Activated CD4-positive, alpha-beta T cell treated with anti-CD3 and anti-CD28 coated beads for 36 hours (primary cell): ENCODE measurements at regions not wholly inside any gene's neighbourhood (a gene's known extent, or its start where the extent isn't known, plus 50 kb on each side); places are given as distances from the start of the nearest gene placed in this dataset.

ENCODE experiments used
- ATAC-seq: fragments of 200-7000 bp; cut with Tn5 transposase; one replicate; pipeline ENCODE4 v1.10.0; 2021; ENCODE audit warnings: mild to moderate bottlenecking, moderate library complexity
- CTCF ChIA-PET: fragments of 350-600 bp; sonication (Branson Sonifier 250); formaldehyde crosslinking; loops from one replicate; lab custom pipeline; 2021; ENCODE audit warnings: antibody characterized with exemption; lab: Charles Lee
- POLR2A ChIA-PET: fragments of 350-600 bp; sonication (Branson Sonifier 250); formaldehyde crosslinking; loops from one replicate; lab custom pipeline; 2021; ENCODE audit warnings: antibody characterized with exemption, inconsistent platforms; lab: Charles Lee
- DNase-seq: peaks from one replicate; pipeline ENCODE4 v3.0.0-alpha.2; 2020
- H3K27ac Mint-ChIP-seq: one replicate; pipeline ENCODE4 v1.8.0; 2021; ENCODE audit warnings: mixed read lengths
- H3K27me3 Mint-ChIP-seq: one replicate; pipeline ENCODE4 v1.8.0; 2021; ENCODE audit warnings: mixed read lengths
- H3K36me3 Mint-ChIP-seq: one replicate; pipeline ENCODE4 v1.8.0; 2021; ENCODE audit warnings: low read depth, mixed read lengths
- H3K4me1 Mint-ChIP-seq: one replicate; pipeline ENCODE4 v1.8.0; 2021; ENCODE audit warnings: mixed read lengths
- H3K4me3 Mint-ChIP-seq: one replicate; pipeline ENCODE4 v1.8.0; 2021; ENCODE audit warnings: mild to moderate bottlenecking, moderate library complexity, mixed read lengths
- H3K9me3 Mint-ChIP-seq: one replicate; pipeline ENCODE4 v1.8.0; 2021; ENCODE audit warnings: low read depth, mixed read lengths
- intact Hi-C, 2 experiments: fragments of 100-400 bp; cut with DNase I in 1 of 2; cut with micrococcal nuclease in 1 of 2; formaldehyde crosslinking; loops; one replicate each; pipeline versions ENCODE4 v1.14.2 to v1.15.1; 2022 to 2024; cut with DNase I, micrococcal nuclease

- H3K27ac Mint-ChIP-seq: no peak overlapping the region
- POLR2A ChIA-PET: no interaction called here
- ATAC-seq (no peak), DNase-seq (no peak)
- H3K4me1 Mint-ChIP-seq: no peaks in the 10 kb centered on the region
- no peaks in the 10 kb centered on the region for H3K9me3 Mint-ChIP-seq
- H3K36me3 Mint-ChIP-seq: no peaks in the 10 kb centered on the region
- CTCF ChIA-PET: no interaction called here
- no peak overlapping the region for H3K4me3 Mint-ChIP-seq
- intact Hi-C loops: no loop called here
- H3K27me3 Mint-ChIP-seq: no peaks in the 10 kb centered on the region
Observed at GRCh38 chr4:84179409-84179808, 319.7 kb downstream of the NKX6-1 start.

- Mint-ChIP-seq H3K36me3 (no peaks in the 10 kb centered on the region), H3K27me3 (no peaks in the 10 kb centered on the region), H3K4me3 (no peak overlapping the region), H3K27ac (no peak overlapping the region), H3K9me3 (no peaks in the 10 kb centered on the region), H3K4me1 (no peaks in the 10 kb centered on the region)
- CTCF ChIA-PET: no interaction called here
- POLR2A ChIA-PET: no interaction called here
- DNase-seq: no peak
- intact Hi-C loops: no loop called here
- ATAC-seq: no peak
Observed at GRCh38 chr4:84177831-84178542, 321.1 kb downstream of the NKX6-1 start.

GRCh38 chr4:84176016-84176415, 323.1 kb downstream of the NKX6-1 start:
- H3K27me3 Mint-ChIP-seq: no peaks in the 10 kb centered on the region
- H3K4me3 Mint-ChIP-seq: no peak overlapping the region
- ATAC-seq: no peak
- H3K27ac Mint-ChIP-seq: no peak overlapping the region
- ChIA-PET CTCF (no interaction called here), POLR2A (no interaction called here)
- intact Hi-C loops: no loop called here
- DNase-seq: no peak
- H3K4me1 Mint-ChIP-seq: no peaks in the 10 kb centered on the region
- H3K36me3 Mint-ChIP-seq: no peaks in the 10 kb centered on the region
- no peaks in the 10 kb centered on the region for H3K9me3 Mint-ChIP-seq

GRCh38 chr4:84171871-84172270, 327.2 kb downstream of the NKX6-1 start:
- Mint-ChIP-seq H3K4me3 (no peak overlapping the region), H3K9me3 (no peaks in the 10 kb centered on the region), H3K27me3 (peaks cover 3% of the 10 kb centered on the region), H3K36me3 (no peaks in the 10 kb centered on the region), H3K27ac (no peak overlapping the region), H3K4me1 (no peaks in the 10 kb centered on the region)
- intact Hi-C loops: no loop called here
- ChIA-PET POLR2A (no interaction called here), CTCF (no interaction called here)
- DNase-seq: no peak
- ATAC-seq: no peak

GRCh38 chr4:84167564-84167963, 331.5 kb downstream of the NKX6-1 start:
- H3K4me3 Mint-ChIP-seq: no peak overlapping the region
- ChIA-PET POLR2A (no interaction called here), CTCF (no interaction called here)
- H3K27me3 Mint-ChIP-seq: peaks cover 4% of the 10 kb centered on the region
- intact Hi-C loops: no loop called here
- ATAC-seq: no peak
- H3K27ac Mint-ChIP-seq: no peak overlapping the region
- no peaks in the 10 kb centered on the region for H3K9me3 Mint-ChIP-seq
- H3K4me1 Mint-ChIP-seq: no peaks in the 10 kb centered on the region
- H3K36me3 Mint-ChIP-seq: no peaks in the 10 kb centered on the region
- no peak for DNase-seq

GRCh38 chr4:84167093-84167492, 332.0 kb downstream of the NKX6-1 start:
- ChIA-PET POLR2A (no interaction called here), CTCF (no interaction called here)
- Mint-ChIP-seq H3K27me3 (peaks cover 5% of the 10 kb centered on the region), H3K27ac (no peak overlapping the region), H3K4me1 (no peaks in the 10 kb centered on the region), H3K4me3 (no peak overlapping the region), H3K36me3 (no peaks in the 10 kb centered on the region), H3K9me3 (no peaks in the 10 kb centered on the region)
- intact Hi-C loops: no loop called here
- ATAC-seq (no peak), DNase-seq (no peak)

- ATAC-seq: no peak
- CTCF ChIA-PET: no interaction called here
- intact Hi-C loops: no loop called here
Observed at GRCh38 chr4:84166486-84166885, 332.6 kb downstream of the NKX6-1 start.

GRCh38 chr4:84164201-84164600, 334.9 kb downstream of the NKX6-1 start:
- POLR2A ChIA-PET: no interaction called here
- peaks cover 6% of the 10 kb centered on the region for H3K27me3 Mint-ChIP-seq
- H3K36me3 Mint-ChIP-seq: no peaks in the 10 kb centered on the region
- no peak overlapping the region for H3K4me3 Mint-ChIP-seq
- CTCF ChIA-PET: no interaction called here
- no peak overlapping the region for H3K27ac Mint-ChIP-seq
- no peaks in the 10 kb centered on the region for H3K9me3 Mint-ChIP-seq
- H3K4me1 Mint-ChIP-seq: no peaks in the 10 kb centered on the region
- DNase-seq (no peak), ATAC-seq (no peak)
- intact Hi-C loops: no loop called here

More at GRCh38 chr4:84166486-84166885, 332.6 kb downstream of the NKX6-1 start:
- POLR2A ChIA-PET: no interaction called here
- no peak for DNase-seq
- Mint-ChIP-seq H3K9me3 (no peaks in the 10 kb centered on the region), H3K4me1 (no peaks in the 10 kb centered on the region), H3K27ac (no peak overlapping the region), H3K4me3 (no peak overlapping the region), H3K27me3 (peaks cover 5% of the 10 kb centered on the region), H3K36me3 (no peaks in the 10 kb centered on the region)

- ATAC-seq (no peak), DNase-seq (peak; percentile 4)
- no peaks in the 10 kb centered on the region for H3K9me3 Mint-ChIP-seq
- intact Hi-C loops: no loop called here
- ChIA-PET POLR2A (no interaction called here), CTCF (no interaction called here)
- H3K4me1 Mint-ChIP-seq: no peaks in the 10 kb centered on the region
- peaks cover 7% of the 10 kb centered on the region for H3K27me3 Mint-ChIP-seq
- H3K27ac Mint-ChIP-seq: no peak overlapping the region
- H3K36me3 Mint-ChIP-seq: no peaks in the 10 kb centered on the region
- H3K4me3 Mint-ChIP-seq: no peak overlapping the region
Observed at GRCh38 chr4:84159762-84160161, 339.3 kb downstream of the NKX6-1 start.

GRCh38 chr4:84158670-84159069, 340.4 kb downstream of the NKX6-1 start:
- Mint-ChIP-seq H3K27ac (no peak overlapping the region), H3K36me3 (no peaks in the 10 kb centered on the region), H3K4me1 (no peaks in the 10 kb centered on the region), H3K9me3 (no peaks in the 10 kb centered on the region), H3K4me3 (no peak overlapping the region), H3K27me3 (peaks cover 7% of the 10 kb centered on the region)
- ChIA-PET POLR2A (interaction anchor here (0.7 kb wide), 1 partner anchor 20 kb away, joined by 3 read pairs; no protein-coding TSS in a partner anchor), CTCF (no interaction called here)
- DNase-seq (no peak), ATAC-seq (no peak)
- intact Hi-C loops: no loop called here

- POLR2A ChIA-PET: no interaction called here
- Mint-ChIP-seq H3K27ac (no peak overlapping the region), H3K4me3 (no peak overlapping the region), H3K36me3 (no peaks in the 10 kb centered on the region), H3K9me3 (no peaks in the 10 kb centered on the region), H3K27me3 (no peaks in the 10 kb centered on the region), H3K4me1 (peaks cover 2% of the 10 kb centered on the region)
- ATAC-seq: no peak
- intact Hi-C loops: no loop called here
- no peak for DNase-seq
- CTCF ChIA-PET: no interaction called here
Observed at GRCh38 chr4:84151574-84151973, 347.5 kb downstream of the NKX6-1 start.

- Mint-ChIP-seq H3K27me3 (no peaks in the 10 kb centered on the region), H3K9me3 (no peaks in the 10 kb centered on the region), H3K4me3 (no peak overlapping the region), H3K27ac (no peak overlapping the region), H3K4me1 (peaks cover 11% of the 10 kb centered on the region), H3K36me3 (no peaks in the 10 kb centered on the region)
- POLR2A ChIA-PET: no interaction called here
- intact Hi-C loops: no loop called here
- DNase-seq: no peak
- CTCF ChIA-PET: no interaction called here
- no peak for ATAC-seq
Observed at GRCh38 chr4:84150177-84150576, 348.9 kb downstream of the NKX6-1 start.
